ENCODE measurements at regions not wholly inside any gene's neighbourhood (a gene's known extent, or its start where the extent isn't known, plus 50 kb on each side); places are given as distances from the start of the nearest gene placed in this dataset.
A peak's percentile ranks its signal among the peaks of the same experiment; 100 is the strongest.
"Not testable (repeated sequence)": the region's sequence is repeated elsewhere in the genome, so short reads cannot be mapped to it uniquely, and the experiment has no call there.

- DNase-seq = not testable (repeated sequence)
Observed at GRCh38 chr5:93682471-93683404, 58.7 kb downstream of the POU5F2 start.

- DNase-seq = no peak
Observed at GRCh38 chr5:93681432-93681831, 60.0 kb downstream of the POU5F2 start.

GRCh38 chr5:93677359-93677891 lies 64.0 kb downstream of the POU5F2 start:
- peak; percentile 51 to 91 for DNase-seq

GRCh38 chr5:93676704-93677103 lies 64.7 kb downstream of the POU5F2 start:
- DNase-seq = no peak

- DNase-seq = no peak
Observed at GRCh38 chr5:93675460-93676450, 65.6 kb downstream of the POU5F2 start.

GRCh38 chr5:93674866-93675459 lies 66.4 kb downstream of the POU5F2 start:
- no peak for DNase-seq

GRCh38 chr5:93674138-93674537 lies 67.3 kb downstream of the POU5F2 start:
- no peak for DNase-seq

- DNase-seq = no peak
Observed at GRCh38 chr5:93673316-93673954, 68.0 kb downstream of the POU5F2 start.

- DNase-seq = no peak
Observed at GRCh38 chr5:93665648-93666047, 75.8 kb downstream of the POU5F2 start.

- no peak for DNase-seq
Observed at GRCh38 chr5:93660677-93661076, 77.7 kb downstream of the NR2F1 start.

GRCh38 chr5:93658044-93658443 lies 75.0 kb downstream of the NR2F1 start:
- no peak for DNase-seq

GRCh38 chr5:93654676-93655075 lies 71.7 kb downstream of the NR2F1 start:
- DNase-seq = no peak

- DNase-seq = no peak
Observed at GRCh38 chr5:93653716-93654115, 70.7 kb downstream of the NR2F1 start.

- no peak for DNase-seq
Observed at GRCh38 chr5:93649234-93649900, 66.3 kb downstream of the NR2F1 start.

GRCh38 chr5:93644760-93645159 lies 61.7 kb downstream of the NR2F1 start:
- no peak for DNase-seq

Measured in NCI-H187 (cell line).